ENCODE measurements at regions not wholly inside any gene's neighbourhood (a gene's known extent, or its start where the extent isn't known, plus 50 kb on each side); places are given as distances from the start of the nearest gene placed in this dataset.

DNA sequence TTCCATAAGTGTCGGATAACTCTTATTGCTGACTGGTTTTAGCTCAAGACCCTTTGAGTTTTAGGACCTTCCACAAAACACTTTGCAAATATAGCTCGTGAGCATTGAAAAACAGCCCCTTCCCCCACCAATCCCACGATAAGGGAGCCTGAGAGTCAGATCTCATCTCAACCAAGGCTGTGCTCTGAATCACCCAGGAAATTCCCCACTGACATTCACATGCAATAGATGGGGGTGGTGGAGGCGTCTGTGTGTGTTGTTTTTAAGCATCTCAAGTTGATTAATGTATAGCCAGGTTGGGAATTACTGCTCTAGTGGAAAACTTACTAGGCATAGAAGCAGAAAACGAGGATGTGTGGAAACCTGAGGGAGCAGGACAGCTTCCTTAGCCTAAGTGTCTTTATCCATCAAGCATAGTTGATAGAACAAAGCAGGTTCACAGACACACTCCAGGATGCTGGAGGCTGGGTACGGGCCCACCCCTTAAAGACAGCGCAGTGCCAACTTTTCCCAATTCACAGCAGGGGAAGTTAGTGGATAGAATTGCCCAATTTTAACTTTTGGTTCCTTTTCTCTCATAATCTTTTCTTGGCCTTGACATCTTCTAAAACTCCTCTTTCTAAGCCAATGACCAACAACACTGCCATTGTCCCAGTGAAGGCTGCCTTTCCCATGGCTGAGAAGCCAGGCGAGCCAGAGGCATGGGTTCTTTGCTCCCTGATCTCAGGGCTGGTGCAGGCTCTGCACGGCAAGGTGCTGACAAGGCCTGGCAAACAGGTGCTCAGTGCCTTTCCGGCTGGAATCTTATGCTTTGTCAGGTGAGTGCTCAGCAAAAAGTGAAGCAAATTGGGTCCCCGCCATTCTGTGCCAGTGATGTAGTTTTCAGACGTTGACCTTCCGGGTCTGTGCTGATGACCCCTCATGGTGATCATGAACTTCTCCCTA, 98.5 kb upstream of the INSIG1 start:
- no peak overlapping the region for H3K4me3 ChIP-seq (ENCODE audit: control insufficient read depth, low read depth, low read length)
- TF ChIP-seq, protein P1, sequence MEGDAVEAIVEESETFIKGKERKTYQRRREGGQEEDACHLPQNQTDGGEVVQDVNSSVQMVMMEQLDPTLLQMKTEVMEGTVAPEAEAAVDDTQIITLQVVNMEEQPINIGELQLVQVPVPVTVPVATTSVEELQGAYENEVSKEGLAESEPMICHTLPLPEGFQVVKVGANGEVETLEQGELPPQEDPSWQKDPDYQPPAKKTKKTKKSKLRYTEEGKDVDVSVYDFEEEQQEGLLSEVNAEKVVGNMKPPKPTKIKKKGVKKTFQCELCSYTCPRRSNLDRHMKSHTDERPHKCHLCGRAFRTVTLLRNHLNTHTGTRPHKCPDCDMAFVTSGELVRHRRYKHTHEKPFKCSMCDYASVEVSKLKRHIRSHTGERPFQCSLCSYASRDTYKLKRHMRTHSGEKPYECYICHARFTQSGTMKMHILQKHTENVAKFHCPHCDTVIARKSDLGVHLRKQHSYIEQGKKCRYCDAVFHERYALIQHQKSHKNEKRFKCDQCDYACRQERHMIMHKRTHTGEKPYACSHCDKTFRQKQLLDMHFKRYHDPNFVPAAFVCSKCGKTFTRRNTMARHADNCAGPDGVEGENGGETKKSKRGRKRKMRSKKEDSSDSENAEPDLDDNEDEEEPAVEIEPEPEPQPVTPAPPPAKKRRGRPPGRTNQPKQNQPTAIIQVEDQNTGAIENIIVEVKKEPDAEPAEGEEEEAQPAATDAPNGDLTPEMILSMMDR (IDR thresholded peaks at IDR 0.05; ENCODE audit: control insufficient read depth, insufficient read depth, low read depth, low read length, missing control alignments) = no peak
- DNase-seq (ENCODE audit: low read depth) = peak; percentile 31

DNA sequence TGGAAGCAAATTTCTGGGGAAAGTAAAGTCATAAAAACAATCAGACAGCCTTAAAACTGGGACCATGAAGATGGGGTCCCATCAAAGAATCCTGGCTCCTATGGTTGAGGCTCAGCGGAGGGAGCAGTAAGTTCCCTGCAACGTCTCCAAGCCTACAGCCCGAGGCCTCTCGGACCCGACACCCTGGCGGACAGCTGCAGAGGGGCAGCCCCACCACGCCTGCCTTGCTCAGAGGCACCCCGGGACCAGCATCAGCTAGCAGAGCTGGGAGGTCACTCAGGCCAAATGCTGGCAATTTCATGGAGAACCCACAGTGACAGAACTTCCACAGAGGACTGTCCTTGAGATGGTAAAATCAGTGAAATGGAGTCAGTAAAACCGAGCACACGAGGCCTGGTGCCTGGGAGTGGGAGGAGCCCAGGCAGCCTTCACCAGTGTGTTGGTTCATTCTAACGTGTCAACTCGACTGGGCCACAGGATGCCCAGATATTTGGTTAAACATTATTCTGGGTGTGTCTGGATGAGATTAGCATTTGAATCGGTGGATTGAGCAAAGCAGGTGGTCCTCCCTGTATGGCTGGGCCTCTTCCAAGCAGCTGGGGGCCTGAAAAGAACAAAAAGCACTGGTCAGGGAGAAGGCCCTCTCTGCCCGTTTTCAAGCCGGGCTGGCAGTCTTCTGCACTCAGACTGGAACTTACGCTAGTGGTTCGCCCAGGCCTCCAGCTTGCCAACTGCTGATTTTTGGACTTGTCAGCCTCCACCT, 96.2 kb upstream of the INSIG1 start:
- H3K4me3 ChIP-seq (ENCODE audit: control insufficient read depth, low read depth, low read length) = no peak overlapping the region
- DNase-seq (ENCODE audit: low read depth) = no peak
- TF ChIP-seq, protein P1 (IDR thresholded peaks at IDR 0.05; ENCODE audit: control insufficient read depth, insufficient read depth, low read depth, low read length, missing control alignments) = no peak

DNA sequence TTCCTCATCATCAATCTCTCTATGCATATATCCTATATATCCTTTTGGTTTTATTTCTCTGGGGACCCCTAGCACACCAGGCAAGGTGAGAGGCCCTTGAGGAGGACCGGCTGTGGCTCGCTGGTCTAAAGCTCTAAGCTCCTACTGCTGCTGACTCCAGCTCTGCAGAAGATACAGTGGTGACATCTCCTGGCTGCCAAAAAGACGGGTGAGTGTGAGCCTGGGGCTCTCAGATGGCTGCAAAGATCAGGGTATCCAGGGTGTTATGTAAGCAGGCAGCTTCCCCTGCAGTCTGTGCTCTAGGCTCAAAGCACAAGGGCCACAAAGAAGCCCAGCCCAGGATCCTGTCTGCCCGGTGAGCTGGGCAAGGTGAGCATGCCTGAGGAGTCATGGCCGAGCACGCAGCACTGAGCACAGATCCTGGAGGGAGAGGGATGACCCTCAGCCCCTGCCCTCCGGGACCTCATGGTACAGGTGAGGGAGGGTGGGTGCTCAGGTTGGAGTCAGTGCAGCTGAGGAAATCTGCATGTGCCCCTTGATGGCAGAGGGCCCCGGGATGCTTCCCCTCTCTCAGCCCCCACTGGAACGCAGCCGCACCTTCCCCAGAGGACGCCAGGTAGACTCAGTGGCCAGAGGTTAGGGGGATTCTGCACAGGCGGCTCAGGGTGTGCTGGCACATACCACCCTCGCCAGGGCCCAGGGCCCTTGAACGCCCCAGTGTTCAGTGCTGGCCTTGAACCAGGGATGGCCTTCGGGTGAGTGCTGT, 95.4 kb upstream of the INSIG1 start:
- TF ChIP-seq, protein P1 (IDR thresholded peaks at IDR 0.05; ENCODE audit: control insufficient read depth, insufficient read depth, low read depth, low read length, missing control alignments) = no peak
- no peak overlapping the region for H3K4me3 ChIP-seq (ENCODE audit: control insufficient read depth, low read depth, low read length)
- no peak for DNase-seq (ENCODE audit: low read depth)

DNA sequence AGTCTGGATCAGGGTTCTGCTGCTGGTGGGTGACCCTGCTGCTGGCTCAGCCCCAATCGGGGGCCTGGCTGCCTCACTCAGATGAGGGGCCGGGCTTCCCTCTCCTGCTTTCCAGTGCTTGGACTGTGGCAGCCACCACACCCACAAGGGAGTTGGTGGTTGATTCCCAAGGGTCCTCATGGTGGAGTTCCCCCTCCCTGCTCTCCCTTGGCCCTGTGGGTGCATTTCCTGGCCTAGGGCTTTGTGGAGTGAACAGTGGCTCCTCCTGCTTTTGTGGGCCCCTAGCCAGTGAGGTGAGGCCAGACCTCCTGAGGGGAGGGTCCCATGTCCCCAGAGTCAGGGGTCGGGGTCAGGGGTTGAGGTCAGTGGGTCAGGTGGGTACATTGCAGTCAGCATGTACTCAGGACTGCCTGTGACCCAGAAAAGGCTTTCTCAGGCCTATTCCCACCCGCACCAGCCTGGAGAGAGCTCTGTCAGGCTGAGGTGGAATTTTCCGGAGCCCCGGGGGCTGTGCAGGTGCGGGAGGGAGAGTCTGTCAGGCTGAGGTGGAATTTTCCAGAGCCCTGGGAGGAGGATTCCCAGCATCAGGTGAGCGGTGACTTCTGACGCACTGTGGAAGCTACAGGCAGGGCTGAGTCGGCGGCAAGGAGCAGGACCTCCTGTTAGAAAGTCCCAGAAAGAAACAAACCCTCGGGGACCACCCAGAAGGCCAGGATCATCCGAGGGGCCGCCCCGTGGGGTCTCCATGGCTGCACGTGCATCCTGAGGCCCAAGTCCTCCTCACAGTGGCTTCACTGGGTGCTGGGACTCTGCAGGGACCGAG, 94.4 kb upstream of the INSIG1 start:
- no peak for DNase-seq (ENCODE audit: low read depth)
- H3K4me3 ChIP-seq (ENCODE audit: control insufficient read depth, low read depth, low read length) = no peak overlapping the region
- TF ChIP-seq, protein P1 (IDR thresholded peaks at IDR 0.05; ENCODE audit: control insufficient read depth, insufficient read depth, low read depth, low read length, missing control alignments) = no peak

DNA sequence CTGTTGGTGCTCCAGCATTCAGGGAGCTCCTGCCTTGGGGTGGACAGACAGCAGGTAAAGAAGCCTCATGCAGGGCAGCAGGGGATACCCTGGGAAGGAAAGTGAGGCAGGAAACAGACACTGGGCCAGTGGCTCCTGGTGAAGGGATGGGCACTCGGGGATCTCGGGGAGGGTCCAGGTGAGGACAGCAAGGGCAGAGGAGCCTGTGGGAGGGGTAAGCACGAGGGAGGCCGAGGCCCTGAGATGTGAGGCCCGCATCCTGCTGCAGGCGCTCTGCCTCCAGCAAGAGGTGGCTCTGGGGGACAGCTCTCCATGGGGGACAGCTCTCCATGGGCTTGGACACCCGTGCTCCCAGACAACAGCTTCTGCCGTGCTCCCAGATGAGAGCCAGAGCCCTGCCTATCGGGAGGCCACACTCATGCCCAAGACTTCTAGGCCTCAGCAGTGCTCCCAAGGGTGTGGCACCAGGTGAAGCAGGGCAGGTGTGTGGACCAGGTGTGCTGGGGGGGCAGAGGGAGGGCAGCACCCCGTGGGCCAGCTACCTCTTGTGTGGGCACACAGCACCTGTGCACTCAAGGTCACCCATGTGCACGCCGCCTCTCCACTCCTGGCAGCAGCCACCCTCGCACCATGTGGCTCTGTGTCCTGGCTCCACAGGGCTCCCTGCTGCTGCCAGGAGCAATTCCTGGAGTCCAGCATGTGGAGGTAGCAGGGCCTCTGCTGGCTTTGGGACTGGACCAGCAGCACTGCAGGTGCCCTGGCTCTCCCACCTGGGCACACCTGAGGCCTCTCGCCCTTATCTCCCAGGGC, 93.6 kb upstream of the INSIG1 start:
- DNase-seq (ENCODE audit: low read depth) = no peak
- no peak overlapping the region for H3K4me3 ChIP-seq (ENCODE audit: control insufficient read depth, low read depth, low read length)
- TF ChIP-seq, protein P1 (IDR thresholded peaks at IDR 0.05; ENCODE audit: control insufficient read depth, insufficient read depth, low read depth, low read length, missing control alignments) = no peak

All from AG09309 (cell line).